ENCODE measurements at regions not wholly inside any gene's neighbourhood (a gene's known extent, or its start where the extent isn't known, plus 50 kb on each side); places are given as distances from the start of the nearest gene placed in this dataset.

- Histone ChIP-seq H3K4me3 (no peak overlapping the region), H3K4me1 (ENCODE audit: low read depth) (no peaks in the 10 kb centered on the region), H3K9me3 (no peaks in the 10 kb centered on the region), H3K36me3 (ENCODE audit: low read depth) (no peaks in the 10 kb centered on the region)
- intact Hi-C loops (cut with DNase I, micrococcal nuclease), result loop anchor here in 1 of 2 donors (10.0 kb wide), 1 partner anchor 1097 kb away; the partner anchor contains the start of gene BASP1
- TF ChIP-seq CTCF (IDR thresholded peaks at IDR 0.05), result no peak
- DNase-seq (no peak), ATAC-seq (no peak)
Observed at GRCh38 chr5:18312016-18312415, 677.8 kb downstream of the TAF11L14 start.

GRCh38 chr5:18314192-18314778, 680.0 kb downstream of the TAF11L14 start:
- ATAC-seq (no peak), DNase-seq (peak in 1 of 3 donors; percentile 33)
- intact Hi-C loops (cut with DNase I, micrococcal nuclease), result loop anchor here in 1 of 2 donors (10.0 kb wide), 1 partner anchor 1099 kb away; the partner anchor contains the start of gene BASP1
- TF ChIP-seq CTCF (IDR thresholded peaks at IDR 0.05), result no peak
- H3K36me3 ChIP-seq (ENCODE audit: low read depth), result no peaks in the 10 kb centered on the region
- H3K4me1 ChIP-seq (ENCODE audit: low read depth), result no peaks in the 10 kb centered on the region
- no peak overlapping the region for H3K4me3 ChIP-seq
- no peaks in the 10 kb centered on the region for H3K9me3 ChIP-seq

GRCh38 chr5:18321262-18321942, 687.1 kb downstream of the TAF11L14 start:
- H3K4me1 ChIP-seq (ENCODE audit: low read depth), result no peaks in the 10 kb centered on the region
- no peak for TF ChIP-seq CTCF (IDR thresholded peaks at IDR 0.05)
- no peak for DNase-seq
- H3K36me3 ChIP-seq (ENCODE audit: low read depth), result no peaks in the 10 kb centered on the region
- no peak for ATAC-seq
- H3K9me3 ChIP-seq, result no peaks in the 10 kb centered on the region
- intact Hi-C loops (cut with DNase I, micrococcal nuclease), result no loop called here
- no peak overlapping the region for H3K4me3 ChIP-seq

- DNase-seq (no peak), ATAC-seq (no peak)
- no peak overlapping the region for H3K4me3 ChIP-seq
- H3K36me3 ChIP-seq (ENCODE audit: low read depth), result no peaks in the 10 kb centered on the region
- TF ChIP-seq CTCF (IDR thresholded peaks at IDR 0.05), result no peak
- H3K9me3 ChIP-seq, result no peaks in the 10 kb centered on the region
- intact Hi-C loops (cut with DNase I, micrococcal nuclease), result no loop called here
- no peaks in the 10 kb centered on the region for H3K4me1 ChIP-seq (ENCODE audit: low read depth)
Observed at GRCh38 chr5:18323891-18324290, 689.6 kb downstream of the TAF11L14 start.

- H3K9me3 ChIP-seq, result no peaks in the 10 kb centered on the region
- TF ChIP-seq CTCF (IDR thresholded peaks at IDR 0.05), result no peak
- intact Hi-C loops (cut with DNase I, micrococcal nuclease), result no loop called here
- DNase-seq (no peak), ATAC-seq (no peak)
- no peaks in the 10 kb centered on the region for H3K4me1 ChIP-seq (ENCODE audit: low read depth)
- H3K36me3 ChIP-seq (ENCODE audit: low read depth), result no peaks in the 10 kb centered on the region
- no peak overlapping the region for H3K4me3 ChIP-seq
Observed at GRCh38 chr5:18325431-18325830, 691.2 kb downstream of the TAF11L14 start.
